NCI-H2171 treated with DMSO at 0.1 percent for 48 hours (cell line): ENCODE measurements at regions not wholly inside any gene's neighbourhood (a gene's known extent, or its start where the extent isn't known, plus 50 kb on each side); places are given as distances from the start of the nearest gene placed in this dataset.
A peak's percentile ranks its signal among the peaks of the same experiment; 100 is the strongest.

Experiments used
- DNase-seq: peaks from one replicate; lab custom pipeline; 2025; lab: John Stamatoyannopoulos, UW

- DNase-seq: no peak
These were observed 638.6 kb upstream of the ID2 start for GRCh38 chr2:8043295-8043694.

GRCh38 chr2:8044046-8044594 lies 637.7 kb upstream of the ID2 start:
- no peak for DNase-seq

- no peak for DNase-seq
These were observed 636.7 kb upstream of the ID2 start for GRCh38 chr2:8045081-8045614.

GRCh38 chr2:8046849-8047248 lies 635.0 kb upstream of the ID2 start:
- DNase-seq: no peak

GRCh38 chr2:8049176-8049575 lies 632.7 kb upstream of the ID2 start:
- no peak for DNase-seq

- no peak for DNase-seq
These were observed 631.8 kb upstream of the ID2 start for GRCh38 chr2:8049851-8050571.

- DNase-seq: no peak
These were observed 628.6 kb upstream of the ID2 start for GRCh38 chr2:8053216-8053615.

GRCh38 chr2:8054070-8054469 lies 627.8 kb upstream of the ID2 start:
- no peak for DNase-seq

- DNase-seq: no peak
These were observed 623.2 kb upstream of the ID2 start for GRCh38 chr2:8058652-8059051.

- peak; percentile 69 for DNase-seq
These were observed 622.6 kb upstream of the ID2 start for GRCh38 chr2:8059255-8059654.

GRCh38 chr2:8059794-8060193 lies 622.1 kb upstream of the ID2 start:
- no peak for DNase-seq

- DNase-seq: no peak
These were observed 620.6 kb upstream of the ID2 start for GRCh38 chr2:8061219-8061618.

- no peak for DNase-seq
These were observed 617.3 kb upstream of the ID2 start for GRCh38 chr2:8064603-8065002.

GRCh38 chr2:8065191-8065590 lies 616.7 kb upstream of the ID2 start:
- no peak for DNase-seq

- no peak for DNase-seq
These were observed 614.0 kb upstream of the ID2 start for GRCh38 chr2:8067784-8068336.

- DNase-seq: no peak
These were observed 608.9 kb upstream of the ID2 start for GRCh38 chr2:8072907-8073306.

- no peak for DNase-seq
These were observed 607.9 kb upstream of the ID2 start for GRCh38 chr2:8073916-8074315.

GRCh38 chr2:8076448-8077342 lies 605.2 kb upstream of the ID2 start:
- no peak for DNase-seq

GRCh38 chr2:8078705-8079104 lies 603.2 kb upstream of the ID2 start:
- DNase-seq: no peak

GRCh38 chr2:8080063-8080462 lies 601.8 kb upstream of the ID2 start:
- no peak for DNase-seq

- no peak for DNase-seq
These were observed 600.7 kb upstream of the ID2 start for GRCh38 chr2:8081130-8081529.

- DNase-seq: no peak
These were observed 599.0 kb upstream of the ID2 start for GRCh38 chr2:8082840-8083239.

GRCh38 chr2:8086357-8086756 lies 595.5 kb upstream of the ID2 start:
- DNase-seq: no peak
